AG04449 (cell line): ENCODE measurements at regions not wholly inside any gene's neighbourhood (a gene's known extent, or its start where the extent isn't known, plus 50 kb on each side); places are given as distances from the start of the nearest gene placed in this dataset.

Source experiments
- CTCF ChIA-PET: fragments of 350-600 bp; formaldehyde crosslinking; extraction: SDS; loops from one replicate; lab custom pipeline; 2021; ENCODE audit warnings: antibody characterized with exemption; lab: Yijun Ruan, JAX
- POLR2A ChIA-PET: fragments of 400-600, 350-600 bp; formaldehyde crosslinking; extraction: SDS; loops from one replicate; lab custom pipeline; 2020; ENCODE audit warnings: antibody characterized with exemption, inconsistent platforms; lab: Yijun Ruan, JAX
- DNase-seq: peaks from one replicate; pipeline ENCODE4 v3.0.0-alpha.2; 2010; ENCODE audit warnings: low read depth, low spot score
- H3K4me3 ChIP-seq: 2 replicates; pipeline ENCODE4 v1.5.1; 2011; ENCODE audit warnings: low read depth, mild to moderate bottlenecking, control low read depth, low read length
- CTCF ChIP-seq: IDR thresholded peaks from one replicate; pipeline ENCODE4 v1.5.1; 2011; ENCODE audit warnings: mild to moderate bottlenecking, moderate library complexity, low read length, control low read depth, inconsistent platforms; ENCODE audit not compliant: insufficient read depth; ENCODE audit errors: missing control alignments

- POLR2A ChIA-PET = interaction anchor here (1.1 kb wide), 1 partner anchor 11 kb away, joined by 3 read pairs; no protein-coding TSS in a partner anchor
- TF ChIP-seq CTCF = no peak
- CTCF ChIA-PET = no interaction called here
- no peak for DNase-seq
- no peak overlapping the region for H3K4me3 ChIP-seq
Observed at GRCh38 chr10:71063401-71063800, 149.0 kb upstream of the UNC5B start.

GRCh38 chr10:71064413-71065118 lies 147.8 kb upstream of the UNC5B start:
- ChIA-PET CTCF (interaction anchor here (0.8 to 1.0 kb wide), 2 partner anchors 139 to 220 kb away, joined by 3 to 4 read pairs; no protein-coding TSS in a partner anchor), POLR2A (no interaction called here)
- H3K4me3 ChIP-seq = no peak overlapping the region
- no peak for DNase-seq
- no peak for TF ChIP-seq CTCF

- POLR2A ChIA-PET = no interaction called here
- CTCF ChIA-PET = no interaction called here
- no peak for TF ChIP-seq CTCF
- no peak overlapping the region for H3K4me3 ChIP-seq
- DNase-seq = no peak
Observed at GRCh38 chr10:71065659-71066058, 146.7 kb upstream of the UNC5B start.

- DNase-seq = no peak
- TF ChIP-seq CTCF = no peak
- POLR2A ChIA-PET = no interaction called here
- no peak overlapping the region for H3K4me3 ChIP-seq
- CTCF ChIA-PET = interaction anchor here (1.1 to 1.7 kb wide), 2 partner anchors 141 to 163 kb away, joined by 3 to 5 read pairs; no protein-coding TSS in a partner anchor
Observed at GRCh38 chr10:71066600-71066999, 145.8 kb upstream of the UNC5B start.

GRCh38 chr10:71067098-71067740 lies 145.2 kb upstream of the UNC5B start:
- DNase-seq = no peak

More at GRCh38 chr10:71067098-71067740, 145.2 kb upstream of the UNC5B start:
- H3K4me3 ChIP-seq = no peak overlapping the region
- CTCF ChIA-PET = interaction anchor here (1.1 to 1.7 kb wide), 2 partner anchors 142 to 164 kb away, joined by 3 to 5 read pairs; no protein-coding TSS in a partner anchor
- POLR2A ChIA-PET = no interaction called here
- no peak for TF ChIP-seq CTCF
